HEK293T (cell line): ENCODE measurements at regions not wholly inside any gene's neighbourhood (a gene's known extent, or its start where the extent isn't known, plus 50 kb on each side); places are given as distances from the start of the nearest gene placed in this dataset.
"Not testable (repeated sequence)": the region's sequence is repeated elsewhere in the genome, so short reads cannot be mapped to it uniquely, and the experiment has no call there.

Source experiments
- CTCF ChIA-PET: fragments of 350-600 bp; formaldehyde crosslinking; extraction: SDS; loops from one replicate; lab custom pipeline; 2021; ENCODE audit warnings: antibody characterized with exemption, inconsistent platforms; lab: Yijun Ruan, JAX
- POLR2A ChIA-PET: fragments of 350-600 bp; formaldehyde crosslinking; extraction: SDS; loops from one replicate; lab custom pipeline; 2020; ENCODE audit warnings: antibody characterized with exemption, inconsistent platforms; lab: Yijun Ruan, JAX
- DNase-seq: peaks from one replicate; pipeline ENCODE4 v3.0.0; 2012; ENCODE audit warnings: mixed read lengths; ENCODE audit errors: extremely low spot score
- ARNT ChIP-seq: fragments of 450-650 bp; IDR thresholded peaks from 2 replicates; pipeline ENCODE4 v1.6.1; 2017; ENCODE audit warnings: mild to moderate bottlenecking
- BHLHE40 ChIP-seq: fragments of 450-650 bp; IDR thresholded peaks from 2 replicates; pipeline ENCODE4 v1.6.1; 2016; ENCODE audit warnings: mild to moderate bottlenecking, moderate library complexity, borderline replicate concordance
- CTBP1 ChIP-seq: fragments of 450-650 bp; IDR thresholded peaks from 2 replicates; pipeline ENCODE4 v1.6.1; 2016; ENCODE audit warnings: borderline replicate concordance
- ELF4 ChIP-seq: fragments of 450-650 bp; IDR thresholded peaks from 2 replicates; pipeline ENCODE4 v1.6.1; 2017; ENCODE audit warnings: antibody characterized with exemption
- FOXA1 ChIP-seq: fragments of 450-650 bp; IDR thresholded peaks from 2 replicates; pipeline ENCODE4 v1.6.1; 2016; ENCODE audit warnings: mild to moderate bottlenecking
- FOXK2 ChIP-seq: fragments of 450-650 bp; IDR thresholded peaks from 2 replicates; pipeline ENCODE4 v1.6.1; 2016; ENCODE audit warnings: mild to moderate bottlenecking
- FOXM1 ChIP-seq: fragments of 450-650 bp; IDR thresholded peaks from 2 replicates; pipeline ENCODE4 v1.6.1; 2017; ENCODE audit warnings: mild to moderate bottlenecking, borderline replicate concordance
- HDGF ChIP-seq: fragments of 450-650 bp; IDR thresholded peaks from 2 replicates; pipeline ENCODE4 v1.6.1; 2017; ENCODE audit warnings: antibody characterized with exemption, borderline replicate concordance
- L3MBTL2 ChIP-seq: fragments of 450-650 bp; conservative IDR thresholded peaks from 2 replicates; pipeline ENCODE4 v1.6.1; 2016; ENCODE audit warnings: mild to moderate bottlenecking
- LEF1 ChIP-seq: fragments of 450-650 bp; IDR thresholded peaks from 2 replicates; pipeline ENCODE4 v1.6.1; 2017; ENCODE audit warnings: mild to moderate bottlenecking, borderline replicate concordance
- NFRKB ChIP-seq: fragments of 450-650 bp; IDR thresholded peaks from 2 replicates; pipeline ENCODE4 v1.6.1; 2016; ENCODE audit warnings: mild to moderate bottlenecking, moderate library complexity
- PKNOX1 ChIP-seq: fragments of 450-650 bp; IDR thresholded peaks from 2 replicates; pipeline ENCODE4 v1.6.1; 2016
- SP1 ChIP-seq: fragments of 450-650 bp; IDR thresholded peaks from 2 replicates; pipeline ENCODE4 v1.6.1; 2017
- SUZ12 ChIP-seq: fragments of 450-650 bp; IDR thresholded peaks from 2 replicates; pipeline ENCODE4 v1.6.1; 2016; ENCODE audit warnings: mild to moderate bottlenecking
- TARDBP ChIP-seq: fragments of 450-650 bp; IDR thresholded peaks from 2 replicates; pipeline ENCODE4 v1.6.1; 2016
- ZNF384 ChIP-seq: fragments of 450-650 bp; IDR thresholded peaks from 2 replicates; pipeline ENCODE4 v1.6.1; 2016

- no peak for DNase-seq
- POLR2A ChIA-PET, result no interaction called here
- CTCF ChIA-PET, result no interaction called here
Observed at GRCh38 chr15:58377193-58377592, 54.6 kb upstream of the LIPC start.

GRCh38 chr15:58378241-58379085, 53.3 kb upstream of the LIPC start:
- ChIA-PET POLR2A (no interaction called here), CTCF (no interaction called here)
- no peak for DNase-seq
- no peak for TF ChIP-seq SP1
- TF ChIP-seq HDGF, result no peak
- TF ChIP-seq SUZ12, result no peak
- TF ChIP-seq FOXK2, result no peak
- TF ChIP-seq ZNF384, result no peak
- TF ChIP-seq FOXM1, result no peak
- TF ChIP-seq LEF1, result no peak
- TF ChIP-seq L3MBTL2, result no peak
- no peak for TF ChIP-seq BHLHE40
- TF ChIP-seq PKNOX1, result no peak
- TF ChIP-seq CTBP1, result no peak
- TF ChIP-seq ELF4, result no peak
- TF ChIP-seq ARNT, result no peak
- no peak for TF ChIP-seq FOXA1
- TF ChIP-seq NFRKB, result no peak
- no peak for TF ChIP-seq TARDBP

More at GRCh38 chr15:58377193-58377592, 54.6 kb upstream of the LIPC start:
- TF ChIP-seq BHLHE40 (no peak), FOXA1 (no peak), TARDBP (no peak), ELF4 (no peak), SP1 (no peak), NFRKB (no peak), PKNOX1 (no peak), HDGF (no peak), CTBP1 (no peak)

GRCh38 chr15:58379454-58379853, 52.3 kb upstream of the LIPC start:
- CTCF ChIA-PET, DNase-seq, POLR2A ChIA-PET: not testable (repeated sequence)

GRCh38 chr15:58380280-58380945, 51.4 kb upstream of the LIPC start:
- CTCF ChIA-PET, result no interaction called here
- POLR2A ChIA-PET, result no interaction called here

GRCh38 chr15:58381697-58382096, 50.1 kb upstream of the LIPC start:
- CTCF ChIA-PET, result interaction anchor here (1.1 kb wide), 1 partner anchor 72 kb away, joined by 3 read pairs; no protein-coding TSS in a partner anchor
- TF ChIP-seq FOXA1, result no peak
- TF ChIP-seq L3MBTL2, result no peak
- POLR2A ChIA-PET, result no interaction called here
- no peak for DNase-seq

More at GRCh38 chr15:58380280-58380945, 51.4 kb upstream of the LIPC start:
- DNase-seq, result no peak
- TF ChIP-seq NFRKB, result no peak
- TF ChIP-seq ZNF384, result no peak
- TF ChIP-seq FOXK2, result no peak
- no peak for TF ChIP-seq ELF4
- no peak for TF ChIP-seq SP1
- TF ChIP-seq BHLHE40, result no peak
- TF ChIP-seq FOXM1, result no peak
- TF ChIP-seq HDGF, result no peak
- TF ChIP-seq PKNOX1, result no peak
- no peak for TF ChIP-seq LEF1
